PC-3 (cell line): ENCODE measurements at regions not wholly inside any gene's neighbourhood (a gene's known extent, or its start where the extent isn't known, plus 50 kb on each side); places are given as distances from the start of the nearest gene placed in this dataset.
A peak's percentile ranks its signal among the peaks of the same experiment; 100 is the strongest.

ENCODE experiments used
- ATAC-seq: fragments of 200-7000 bp; cut with Tn5 transposase; 2 replicates; pipeline ENCODE4 v1.9.1; 2020; ENCODE audit warnings: mild to moderate bottlenecking, moderate library complexity
- BruUV-seq: library from RNA; stranded (reverse); fragments of 400-500 nt; replicated peaks from 2 replicates; lab custom pipeline; 2021; lab: Mats Ljungman, UMichigan
- CTCF ChIA-PET: fragments of 300-600 bp; sonication (Branson Sonifier 250); formaldehyde crosslinking; loops from one replicate; lab custom pipeline; 2022; ENCODE audit warnings: antibody characterized with exemption; lab: Charles Lee
- POLR2A ChIA-PET: fragments of 300-600 bp; sonication (Branson Sonifier 250); formaldehyde crosslinking; loops from one replicate; lab custom pipeline; 2022; ENCODE audit warnings: antibody characterized with exemption; ENCODE audit not compliant: unreplicated experiment; lab: Charles Lee
- DNase-seq: peaks from one replicate; pipeline ENCODE4 v3.0.0-alpha.2; 2015
- H2AFZ ChIP-seq: fragments of 300-600 bp; sonication (generic); 2 replicates; pipeline ENCODE4 v1.6.0; 2016; ENCODE audit warnings: antibody characterized with exemption, low read length
- H3F3A ChIP-seq: fragments of 300-600 bp; sonication (generic); one replicate; pipeline ENCODE4 v1.6.0; 2017; ENCODE audit warnings: antibody characterized with exemption, low read length, control low read depth, mild to moderate bottlenecking; ENCODE audit not compliant: unreplicated experiment
- H3K27ac ChIP-seq: fragments of 300-600 bp; sonication (generic); 2 replicates; pipeline ENCODE4 v1.5.1; 2016; ENCODE audit warnings: mild to moderate bottlenecking, low read length
- H3K27me3 ChIP-seq: fragments of 300-600 bp; sonication (generic); 2 replicates; pipeline ENCODE4 v1.6.1; 2016; ENCODE audit warnings: low read length, mixed read lengths
- H3K36me3 ChIP-seq: fragments of 300-600 bp; sonication (generic); 2 replicates; pipeline ENCODE4 v1.6.1; 2016; ENCODE audit warnings: low read depth, mixed run types, low read length, mixed read lengths
- H3K4me1 ChIP-seq: fragments of 300-600 bp; sonication (generic); 2 replicates; pipeline ENCODE4 v1.5.1; 2016; ENCODE audit warnings: low read length; ENCODE audit not compliant: insufficient read depth
- H3K4me2 ChIP-seq: fragments of 300-600 bp; sonication (generic); 2 replicates; pipeline ENCODE4 v1.6.0; 2016; ENCODE audit warnings: low read length
- H3K4me3 ChIP-seq: fragments of 300-600 bp; sonication (generic); 2 replicates; pipeline ENCODE4 v1.5.1; 2016; ENCODE audit warnings: mild to moderate bottlenecking, low read length, mixed read lengths
- H3K79me2 ChIP-seq: fragments of 300-600 bp; sonication (generic); 2 replicates; pipeline ENCODE4 v1.6.1; 2017; ENCODE audit warnings: low read length, mixed read lengths
- H3K9ac ChIP-seq: fragments of 300-600 bp; sonication (generic); 2 replicates; pipeline ENCODE4 v1.6.0; 2016; ENCODE audit warnings: mild to moderate bottlenecking, low read length
- H3K9me2 ChIP-seq: fragments of 300-600 bp; sonication (generic); replicated peaks from 2 replicates; pipeline ENCODE4 v1.6.1; 2016; ENCODE audit warnings: mixed run types, low read length, mixed read lengths
- H3K9me3 ChIP-seq: fragments of 300-600 bp; sonication (generic); 2 replicates; pipeline ENCODE4 v1.6.1; 2016; ENCODE audit warnings: low read length, mixed read lengths
- H4K20me1 ChIP-seq: fragments of 300-600 bp; sonication (generic); 2 replicates; pipeline ENCODE4 v1.6.1; 2016; ENCODE audit warnings: low read length, mixed read lengths
- CTCF ChIP-seq: fragments of 300-600 bp; sonication (generic); conservative IDR thresholded peaks from 2 replicates; pipeline ENCODE4 v1.5.1; 2017; ENCODE audit warnings: antibody characterized with exemption, low read depth, mild to moderate bottlenecking, low read length
- EZH2 ChIP-seq: fragments of 300-600 bp; sonication (generic); IDR thresholded peaks from one replicate; pipeline ENCODE4 v1.6.1; 2017; ENCODE audit warnings: antibody characterized with exemption, mild to moderate bottlenecking, low read length; ENCODE audit not compliant: unreplicated experiment
- EZH2phosphoT487 ChIP-seq: fragments of 300-600 bp; sonication (generic); IDR thresholded peaks from 2 replicates; pipeline ENCODE4 v1.6.1; 2018; ENCODE audit warnings: mild to moderate bottlenecking, antibody characterized with exemption, low read length, borderline replicate concordance
- intact Hi-C: fragments of 100-400 bp; cut with micrococcal nuclease; formaldehyde crosslinking; loops from 2 replicates; pipeline ENCODE4 v1.9.0; 2023

GRCh38 chr16:82451449-82451848, 175.3 kb upstream of the CDH13 start:
- Histone ChIP-seq H3K27ac (no peak overlapping the region), H3K9me2 (no peaks in the 10 kb centered on the region), H3K9me3 (no peaks in the 10 kb centered on the region), H4K20me1 (no peaks in the 10 kb centered on the region), H3K4me3 (no peak overlapping the region), H3K4me1 (no peaks in the 10 kb centered on the region), H3K79me2 (no peaks in the 10 kb centered on the region), H3K36me3 (no peaks in the 10 kb centered on the region), H3K4me2 (no peak overlapping the region), H3K9ac (no peak overlapping the region), H3K27me3 (peaks cover 36% of the 10 kb centered on the region), H3F3A (no peaks in the 10 kb centered on the region), H2AFZ (no peak overlapping the region)
- DNase-seq, result no peak
- intact Hi-C loops, result no loop called here
- POLR2A ChIA-PET, result no interaction called here
- no peak for ATAC-seq
- no peak for TF ChIP-seq EZH2
- no peak for TF ChIP-seq CTCF
- no peak for TF ChIP-seq EZH2phosphoT487
- CTCF ChIA-PET, result no interaction called here
- no TSS peak for BruUV-seq

GRCh38 chr16:82440336-82440735, 186.4 kb upstream of the CDH13 start:
- Histone ChIP-seq H3K9me2 (no peaks in the 10 kb centered on the region), H2AFZ (no peak overlapping the region), H3K9me3 (no peaks in the 10 kb centered on the region), H3K4me3 (no peak overlapping the region), H3K36me3 (no peaks in the 10 kb centered on the region), H3F3A (no peaks in the 10 kb centered on the region), H4K20me1 (no peaks in the 10 kb centered on the region), H3K9ac (no peak overlapping the region), H3K4me1 (no peaks in the 10 kb centered on the region), H3K4me2 (no peak overlapping the region), H3K27ac (no peak overlapping the region), H3K27me3 (no peaks in the 10 kb centered on the region), H3K79me2 (no peaks in the 10 kb centered on the region)
- BruUV-seq, result no TSS peak
- POLR2A ChIA-PET, result no interaction called here
- CTCF ChIA-PET, result no interaction called here
- intact Hi-C loops, result no loop called here
- ATAC-seq (no peak), DNase-seq (no peak)
- TF ChIP-seq EZH2phosphoT487 (no peak), EZH2 (no peak), CTCF (no peak)

GRCh38 chr16:82439678-82440293, 187.0 kb upstream of the CDH13 start:
- no peaks in the 10 kb centered on the region for H3K36me3 ChIP-seq
- no peak overlapping the region for H3K4me2 ChIP-seq
- H3K79me2 ChIP-seq, result no peaks in the 10 kb centered on the region
- H4K20me1 ChIP-seq, result no peaks in the 10 kb centered on the region
- no peaks in the 10 kb centered on the region for H3F3A ChIP-seq
- no peak overlapping the region for H2AFZ ChIP-seq
- DNase-seq (peak; percentile 12), ATAC-seq (no peak; the same call in 1 of the 2 replicates)
- H3K4me1 ChIP-seq, result no peaks in the 10 kb centered on the region
- TF ChIP-seq EZH2phosphoT487 (no peak), CTCF (peak; percentile 36; the same call in 1 of the 2 replicates)
- H3K9me2 ChIP-seq, result no peaks in the 10 kb centered on the region
- ChIA-PET POLR2A (no interaction called here), CTCF (no interaction called here)
- intact Hi-C loops, result no loop called here
- BruUV-seq, result no TSS peak
- no peak overlapping the region for H3K9ac ChIP-seq
- H3K27ac ChIP-seq, result no peak overlapping the region
- H3K27me3 ChIP-seq, result no peaks in the 10 kb centered on the region
- H3K9me3 ChIP-seq, result no peaks in the 10 kb centered on the region
- no peak overlapping the region for H3K4me3 ChIP-seq
